Heart left ventricle (tissue), 13 donors: ENCODE measurements at regions not wholly inside any gene's neighbourhood (a gene's known extent, or its start where the extent isn't known, plus 50 kb on each side); places are given as distances from the start of the nearest gene placed in this dataset.

ENCODE experiments used
- CTCF ChIP-seq, 12 donors: fragments of 200-600 bp; sonication (generic) in 4 of 12; IDR thresholded peaks; one replicate each; pipeline versions ENCODE4 v1.5.0 to v1.8.0; 2018 to 2022; ENCODE audit warnings: antibody characterized with exemption in 12 of 12, mild to moderate bottlenecking in 5 of 12
- POLR2A ChIP-seq, 2 donors: fragments of 450-650 bp; IDR thresholded peaks; one replicate each; pipeline ENCODE4 v1.6.1; 2017; ENCODE audit warnings: antibody characterized with exemption in 2 of 2, mild to moderate bottlenecking in 2 of 2, moderate library complexity in 2 of 2
- donor health status: ischemic (EF 13 %, LVEDD 7.1; RV severe dilation, severe dysfunction).
- donor health status: DM: no; HTN: yes; CAD: no.
- donor health status: DM: no; HTN: no; CAD: no.
- donor health status: ischemic (EF 25% LVEDD 6.9; RV normal size, moderate dysfunction).
- donor health status: ischemic (EF 25% LVEDD 5.7; RV mildly dilated, moderate dysfunction).
- donor health status: ischemic (EF 35%, LVEDD 5.7; RV mildly dilated, moderate dysfunction).
- donor health status: nonischemic (EF 11% LVEDD 7.7; RV severe dilation, severe dysfunction).
- donor health status: DM: yes; HTN: yes; CAD: no.
- donor health status: PGD.
- donor health status: ischemic (EF 29% LVEDD 5.4; RV normal size, mild dysfunction).
- donor health status: nonischemic (EF 23%, LVEDD 6.1; RV moderate dilation, normal function).

- TF ChIP-seq CTCF (IDR thresholded peaks at IDR 0.05) (no peak), POLR2A (IDR thresholded peaks at IDR 0.05) (no peak)
Measured at GRCh38 chr4:138028923-138029322, 213.2 kb downstream of the SLC7A11 start.
